ENCODE measurements at regions not wholly inside any gene's neighbourhood (a gene's known extent, or its start where the extent isn't known, plus 50 kb on each side); places are given as distances from the start of the nearest gene placed in this dataset.

GRCh38 chr7:41633690-41634089 lies 69.2 kb downstream of the INHBA start:
- no peaks in the 10 kb centered on the region for H3K4me1 Mint-ChIP-seq (ENCODE audit: low read depth)
- intact Hi-C loops (cut with micrococcal nuclease) = no loop called here
- H3K4me3 Mint-ChIP-seq = no peak overlapping the region
- no peaks in the 10 kb centered on the region for H3K27me3 Mint-ChIP-seq
- no peaks in the 10 kb centered on the region for H3K9me3 Mint-ChIP-seq
- no peaks in the 10 kb centered on the region for H3K36me3 Mint-ChIP-seq (ENCODE audit: low read depth)
- H3K27ac Mint-ChIP-seq = no peak overlapping the region

- no peaks in the 10 kb centered on the region for H3K27me3 Mint-ChIP-seq
- no peaks in the 10 kb centered on the region for H3K36me3 Mint-ChIP-seq (ENCODE audit: low read depth)
- H3K4me1 Mint-ChIP-seq (ENCODE audit: low read depth) = no peaks in the 10 kb centered on the region
- H3K27ac Mint-ChIP-seq = no peak overlapping the region
- H3K9me3 Mint-ChIP-seq = no peaks in the 10 kb centered on the region
- intact Hi-C loops (cut with micrococcal nuclease) = no loop called here
- H3K4me3 Mint-ChIP-seq = no peak overlapping the region
These were observed 72.1 kb downstream of the INHBA start for GRCh38 chr7:41630741-41631140.

GRCh38 chr7:41629711-41630111 lies 73.2 kb downstream of the INHBA start:
- Mint-ChIP-seq H3K36me3 (ENCODE audit: low read depth) (no peaks in the 10 kb centered on the region), H3K4me3 (no peak overlapping the region), H3K27ac (no peak overlapping the region), H3K4me1 (ENCODE audit: low read depth) (no peaks in the 10 kb centered on the region), H3K27me3 (no peaks in the 10 kb centered on the region), H3K9me3 (no peaks in the 10 kb centered on the region)
- intact Hi-C loops (cut with micrococcal nuclease) = no loop called here

GRCh38 chr7:41628901-41629300 lies 74.0 kb downstream of the INHBA start:
- H3K9me3 Mint-ChIP-seq = no peaks in the 10 kb centered on the region
- H3K4me1 Mint-ChIP-seq (ENCODE audit: low read depth) = no peaks in the 10 kb centered on the region
- H3K36me3 Mint-ChIP-seq (ENCODE audit: low read depth) = no peaks in the 10 kb centered on the region
- H3K27ac Mint-ChIP-seq = no peak overlapping the region
- H3K4me3 Mint-ChIP-seq = no peak overlapping the region
- H3K27me3 Mint-ChIP-seq = no peaks in the 10 kb centered on the region
- intact Hi-C loops (cut with micrococcal nuclease) = no loop called here

GRCh38 chr7:41627645-41628298 lies 75.1 kb downstream of the INHBA start:
- no peaks in the 10 kb centered on the region for H3K36me3 Mint-ChIP-seq (ENCODE audit: low read depth)
- no peak overlapping the region for H3K4me3 Mint-ChIP-seq
- intact Hi-C loops (cut with micrococcal nuclease) = no loop called here
- no peaks in the 10 kb centered on the region for H3K9me3 Mint-ChIP-seq
- no peaks in the 10 kb centered on the region for H3K4me1 Mint-ChIP-seq (ENCODE audit: low read depth)
- no peaks in the 10 kb centered on the region for H3K27me3 Mint-ChIP-seq
- no peak overlapping the region for H3K27ac Mint-ChIP-seq

- no peaks in the 10 kb centered on the region for H3K4me1 Mint-ChIP-seq (ENCODE audit: low read depth)
These were observed 78.1 kb downstream of the INHBA start for GRCh38 chr7:41624818-41625217.

GRCh38 chr7:41621953-41622831 lies 80.7 kb downstream of the INHBA start:
- H3K27ac Mint-ChIP-seq = no peak overlapping the region
- H3K36me3 Mint-ChIP-seq (ENCODE audit: low read depth) = no peaks in the 10 kb centered on the region
- intact Hi-C loops (cut with micrococcal nuclease) = no loop called here
- no peaks in the 10 kb centered on the region for H3K4me1 Mint-ChIP-seq (ENCODE audit: low read depth)
- H3K27me3 Mint-ChIP-seq = no peaks in the 10 kb centered on the region
- no peak overlapping the region for H3K4me3 Mint-ChIP-seq
- peaks cover 13% of the 10 kb centered on the region for H3K9me3 Mint-ChIP-seq

More at GRCh38 chr7:41624818-41625217, 78.1 kb downstream of the INHBA start:
- no peak overlapping the region for H3K4me3 Mint-ChIP-seq
- H3K27ac Mint-ChIP-seq = no peak overlapping the region
- no peaks in the 10 kb centered on the region for H3K36me3 Mint-ChIP-seq (ENCODE audit: low read depth)
- H3K27me3 Mint-ChIP-seq = no peaks in the 10 kb centered on the region
- intact Hi-C loops (cut with micrococcal nuclease) = no loop called here
- peaks cover 13% of the 10 kb centered on the region for H3K9me3 Mint-ChIP-seq

GRCh38 chr7:41617987-41618386 lies 84.9 kb downstream of the INHBA start:
- no peaks in the 10 kb centered on the region for H3K36me3 Mint-ChIP-seq (ENCODE audit: low read depth)
- no peaks in the 10 kb centered on the region for H3K4me1 Mint-ChIP-seq (ENCODE audit: low read depth)
- H3K27me3 Mint-ChIP-seq = no peaks in the 10 kb centered on the region
- intact Hi-C loops (cut with micrococcal nuclease) = no loop called here
- H3K9me3 Mint-ChIP-seq = peaks cover 13% of the 10 kb centered on the region
- H3K4me3 Mint-ChIP-seq = no peak overlapping the region
- no peak overlapping the region for H3K27ac Mint-ChIP-seq

- H3K36me3 Mint-ChIP-seq (ENCODE audit: low read depth) = no peaks in the 10 kb centered on the region
- H3K27me3 Mint-ChIP-seq = no peaks in the 10 kb centered on the region
- no peaks in the 10 kb centered on the region for H3K4me1 Mint-ChIP-seq (ENCODE audit: low read depth)
- H3K9me3 Mint-ChIP-seq = no peaks in the 10 kb centered on the region
- no peak overlapping the region for H3K27ac Mint-ChIP-seq
- intact Hi-C loops (cut with micrococcal nuclease) = no loop called here
- no peak overlapping the region for H3K4me3 Mint-ChIP-seq
These were observed 90.1 kb downstream of the INHBA start for GRCh38 chr7:41612798-41613197.

GRCh38 chr7:41612386-41612785 lies 90.5 kb downstream of the INHBA start:
- H3K9me3 Mint-ChIP-seq = no peaks in the 10 kb centered on the region
- intact Hi-C loops (cut with micrococcal nuclease) = no loop called here
- no peaks in the 10 kb centered on the region for H3K4me1 Mint-ChIP-seq (ENCODE audit: low read depth)

GRCh38 chr7:41608447-41608846 lies 94.4 kb downstream of the INHBA start:
- intact Hi-C loops (cut with micrococcal nuclease) = no loop called here
- Mint-ChIP-seq H3K27me3 (no peaks in the 10 kb centered on the region), H3K36me3 (ENCODE audit: low read depth) (no peaks in the 10 kb centered on the region), H3K9me3 (no peaks in the 10 kb centered on the region), H3K27ac (no peak overlapping the region), H3K4me1 (ENCODE audit: low read depth) (no peaks in the 10 kb centered on the region), H3K4me3 (no peak overlapping the region)

More at GRCh38 chr7:41612386-41612785, 90.5 kb downstream of the INHBA start:
- Mint-ChIP-seq H3K27ac (no peak overlapping the region), H3K27me3 (no peaks in the 10 kb centered on the region), H3K4me3 (no peak overlapping the region), H3K36me3 (ENCODE audit: low read depth) (no peaks in the 10 kb centered on the region)

- Mint-ChIP-seq H3K27ac (no peak overlapping the region), H3K36me3 (ENCODE audit: low read depth) (no peaks in the 10 kb centered on the region), H3K27me3 (no peaks in the 10 kb centered on the region), H3K9me3 (no peaks in the 10 kb centered on the region), H3K4me1 (ENCODE audit: low read depth) (no peaks in the 10 kb centered on the region), H3K4me3 (no peak overlapping the region)
- intact Hi-C loops (cut with micrococcal nuclease) = no loop called here
These were observed 98.9 kb downstream of the INHBA start for GRCh38 chr7:41603985-41604384.

GRCh38 chr7:41599760-41600159 lies 103.1 kb downstream of the INHBA start:
- Mint-ChIP-seq H3K27ac (no peak overlapping the region), H3K4me3 (no peak overlapping the region), H3K36me3 (ENCODE audit: low read depth) (no peaks in the 10 kb centered on the region), H3K9me3 (peaks cover 40% of the 10 kb centered on the region), H3K4me1 (ENCODE audit: low read depth) (no peaks in the 10 kb centered on the region), H3K27me3 (no peaks in the 10 kb centered on the region)
- intact Hi-C loops (cut with micrococcal nuclease) = no loop called here

- Mint-ChIP-seq H3K4me1 (ENCODE audit: low read depth) (peaks cover 13% of the 10 kb centered on the region), H3K36me3 (ENCODE audit: low read depth) (no peaks in the 10 kb centered on the region), H3K4me3 (no peak overlapping the region), H3K9me3 (peaks cover 42% of the 10 kb centered on the region), H3K27me3 (no peaks in the 10 kb centered on the region), H3K27ac (no peak overlapping the region)
- intact Hi-C loops (cut with micrococcal nuclease) = no loop called here
These were observed 110.1 kb downstream of the INHBA start for GRCh38 chr7:41592794-41593193.
